OCI-M1 (cell line): ENCODE measurements at regions not wholly inside any gene's neighbourhood (a gene's known extent, or its start where the extent isn't known, plus 50 kb on each side); places are given as distances from the start of the nearest gene placed in this dataset.
A peak's percentile ranks its signal among the peaks of the same experiment; 100 is the strongest.

Experiments
- DNase-seq: peaks from one replicate; lab custom pipeline; 2025; lab: John Stamatoyannopoulos, UW

GRCh38 chr3:120544361-120544760 is 51.8 kb upstream of the NDUFB4 start:
- DNase-seq = no peak

GRCh38 chr3:120536642-120537041 is 59.5 kb upstream of the NDUFB4 start:
- no peak for DNase-seq

GRCh38 chr3:120532969-120533368 is 63.2 kb upstream of the NDUFB4 start:
- no peak for DNase-seq

- no peak for DNase-seq
Observed at GRCh38 chr3:120528163-120528562, 68.0 kb upstream of the NDUFB4 start.

GRCh38 chr3:120526011-120526870 is 69.9 kb upstream of the NDUFB4 start:
- DNase-seq = no peak

GRCh38 chr3:120524171-120524923 is 71.8 kb upstream of the NDUFB4 start:
- DNase-seq = peak; percentile 60

GRCh38 chr3:120516136-120516535 is 65.3 kb upstream of the FSTL1 start:
- DNase-seq = peak; percentile 66

- no peak for DNase-seq
Observed at GRCh38 chr3:120512655-120513054, 61.9 kb upstream of the FSTL1 start.

- peak; percentile 45 for DNase-seq
Observed at GRCh38 chr3:120506828-120507774, 56.3 kb upstream of the FSTL1 start.

- no peak for DNase-seq
Observed at GRCh38 chr3:120506076-120506827, 55.5 kb upstream of the FSTL1 start.

- no peak for DNase-seq
Observed at GRCh38 chr3:120503727-120504616, 53.2 kb upstream of the FSTL1 start.

- no peak for DNase-seq
Observed at GRCh38 chr3:120502116-120502515, 51.3 kb upstream of the FSTL1 start.
